D721Med (cell line): ENCODE measurements at regions not wholly inside any gene's neighbourhood (a gene's known extent, or its start where the extent isn't known, plus 50 kb on each side); places are given as distances from the start of the nearest gene placed in this dataset.

Experiments used
- DNase-seq: peaks from one replicate; pipeline ENCODE4 v3.0.0; 2011; ENCODE audit warnings: low spot score; ENCODE audit not compliant: insufficient read length
- FAIRE-seq: peaks from 2 replicates; lab custom pipeline; 2011; peaks lifted over from hg19 to GRCh38; lab: Jason Lieb, UNC
- CTCF ChIP-seq: IDR thresholded peaks from 2 replicates; pipeline ENCODE4 v1.5.1; 2012; ENCODE audit warnings: mild to moderate bottlenecking, control low read depth; ENCODE audit not compliant: insufficient read depth; ENCODE audit errors: missing control alignments

GRCh38 chr5:89067362-89067761 is 184.4 kb upstream of the MEF2C start:
- no peak for TF ChIP-seq CTCF
- FAIRE-seq: no peak

GRCh38 chr5:89065919-89066318 is 182.9 kb upstream of the MEF2C start:
- FAIRE-seq: no peak
- TF ChIP-seq CTCF: no peak
- DNase-seq: no peak

More at GRCh38 chr5:89067362-89067761, 184.4 kb upstream of the MEF2C start:
- no peak for DNase-seq

- DNase-seq (no peak), FAIRE-seq (peak; percentile 6)
These were observed 181.8 kb upstream of the MEF2C start for GRCh38 chr5:89064736-89065135.

GRCh38 chr5:89064054-89064453 is 181.1 kb upstream of the MEF2C start:
- peak; percentile 70 for FAIRE-seq
- no peak for DNase-seq
- TF ChIP-seq CTCF: no peak

More at GRCh38 chr5:89064736-89065135, 181.8 kb upstream of the MEF2C start:
- no peak for TF ChIP-seq CTCF

GRCh38 chr5:89060768-89061167 is 177.8 kb upstream of the MEF2C start:
- FAIRE-seq (no peak), DNase-seq (no peak)
- TF ChIP-seq CTCF: no peak

- no peak for DNase-seq
- TF ChIP-seq CTCF: no peak
- no peak for FAIRE-seq
These were observed 176.3 kb upstream of the MEF2C start for GRCh38 chr5:89059274-89059673.

- TF ChIP-seq CTCF: no peak
- no peak for FAIRE-seq
- no peak for DNase-seq
These were observed 172.7 kb upstream of the MEF2C start for GRCh38 chr5:89055695-89056085.
